Right kidney (tissue), 1 donor: ENCODE measurements at regions not wholly inside any gene's neighbourhood (a gene's known extent, or its start where the extent isn't known, plus 50 kb on each side); places are given as distances from the start of the nearest gene placed in this dataset.
"Not testable (repeated sequence)": the region's sequence is repeated elsewhere in the genome, so short reads cannot be mapped to it uniquely, and the experiment has no call there.

Source experiments
- DNase-seq: peaks from one replicate; pipeline ENCODE4 v3.0.0-alpha.2; 2016

DNA sequence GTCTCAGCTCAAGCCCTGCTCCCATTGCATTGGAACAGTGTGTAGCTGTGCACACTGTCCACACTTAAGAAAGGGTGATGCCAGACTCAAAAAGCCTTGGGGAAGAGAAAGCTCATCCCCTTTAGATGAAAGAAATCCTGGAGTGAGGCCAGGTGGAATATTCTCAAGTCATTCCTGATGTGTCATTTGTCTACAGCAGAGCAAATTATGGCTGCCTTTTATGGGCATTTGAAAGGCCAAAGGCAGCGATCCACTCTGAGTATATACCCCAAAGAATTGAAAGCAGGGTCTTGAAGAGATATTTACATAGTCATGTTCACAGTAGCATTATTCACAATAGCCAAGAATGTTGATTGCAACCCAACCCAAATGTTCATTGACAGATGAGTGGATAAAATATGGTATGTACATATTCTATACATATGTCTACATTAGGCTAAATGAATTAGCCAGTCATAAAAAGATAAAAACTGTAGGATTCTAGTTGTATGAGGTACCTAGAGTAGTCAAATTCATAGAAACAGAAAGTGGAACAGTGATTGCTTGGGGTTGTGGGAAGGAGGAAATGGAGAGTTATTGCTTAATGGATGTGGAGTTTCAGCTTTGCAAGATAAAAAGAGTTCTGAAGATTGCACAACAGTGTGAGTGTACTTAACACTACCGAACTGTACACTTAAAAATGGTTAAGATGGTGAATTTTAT is 214.9 kb downstream of the KCNRG start:
- DNase-seq = no peak

- DNase-seq = no peak
These were observed 215.4 kb downstream of the KCNRG start for GRCh38 chr13:50230662-50230978.

DNA sequence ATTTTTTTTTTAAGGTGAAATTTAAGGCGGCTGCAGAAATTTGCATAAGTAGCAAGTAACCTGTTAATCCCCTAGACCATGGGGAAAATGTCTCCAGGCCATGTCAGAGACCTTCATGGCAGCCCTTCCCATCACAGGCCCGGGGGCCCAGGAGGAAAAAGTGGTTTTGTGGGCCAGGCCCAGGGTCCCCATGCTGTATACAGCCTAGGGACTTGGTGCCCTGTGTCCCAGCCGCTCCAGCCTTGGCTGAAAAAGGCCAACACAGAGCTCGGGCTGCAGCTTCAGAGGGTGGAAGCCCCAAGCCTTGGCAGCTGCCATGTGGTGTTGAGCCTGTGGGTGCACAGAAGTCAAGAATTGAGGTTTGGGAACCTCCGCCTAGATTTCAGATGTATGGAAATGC is 218.3 kb downstream of the KCNRG start:
- not testable (repeated sequence) for DNase-seq

DNA sequence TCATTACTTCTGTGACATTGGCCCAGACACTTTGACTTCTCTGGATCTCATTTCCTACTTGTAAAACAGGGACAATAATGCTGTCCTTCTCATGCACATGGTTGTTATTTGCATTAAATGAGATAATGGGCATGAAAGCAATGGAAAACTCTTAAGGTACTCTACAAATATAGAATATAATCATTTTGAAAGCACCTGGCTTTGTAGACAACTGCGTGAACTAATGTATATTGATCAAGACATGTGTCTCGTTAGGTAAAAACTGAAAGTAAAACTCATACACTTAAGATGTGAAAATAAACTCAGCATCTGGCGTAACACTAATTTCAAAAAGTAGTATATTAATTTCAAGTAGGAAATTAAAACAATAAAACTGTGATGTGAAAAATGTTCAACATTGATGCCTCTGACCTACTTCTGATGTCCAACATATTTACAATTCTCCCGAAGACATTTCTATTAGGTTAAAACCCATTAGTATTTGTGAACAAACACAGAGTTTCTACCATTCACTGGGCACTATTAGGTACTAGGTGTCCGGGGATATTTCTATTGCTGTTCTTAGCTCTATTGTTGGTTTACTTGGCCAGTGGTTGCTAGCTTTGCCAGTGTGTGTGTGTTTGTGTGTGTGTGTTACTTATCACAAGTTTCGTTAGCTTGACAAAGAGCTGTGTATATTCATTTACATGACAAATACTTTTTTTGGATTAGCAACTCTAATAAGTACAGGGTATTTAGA is 220.5 kb downstream of the KCNRG start:
- DNase-seq = no peak

DNA sequence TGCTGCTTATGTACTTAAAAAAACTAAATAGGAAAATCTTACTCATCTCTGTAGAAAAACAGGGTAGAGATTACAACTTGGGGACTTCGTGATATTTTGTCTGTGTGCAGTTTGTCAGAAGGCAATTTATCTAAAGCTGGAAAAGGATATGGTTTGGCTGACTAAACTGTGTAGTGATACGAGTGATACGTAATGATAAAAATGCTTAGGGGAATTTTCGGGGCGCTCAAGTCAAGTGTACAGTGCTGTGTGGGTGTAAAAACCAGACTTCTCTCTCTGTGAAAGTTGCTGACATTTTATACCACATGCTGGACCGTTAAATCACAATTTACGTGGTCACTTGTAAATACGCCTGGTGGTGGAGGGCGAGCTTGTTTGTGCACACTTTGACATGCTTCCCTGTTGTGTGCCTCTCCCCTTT is 221.7 kb downstream of the KCNRG start:
- DNase-seq = no peak

GRCh38 chr13:50238922-50239321 is 223.7 kb downstream of the KCNRG start:
- DNase-seq = no peak

DNA sequence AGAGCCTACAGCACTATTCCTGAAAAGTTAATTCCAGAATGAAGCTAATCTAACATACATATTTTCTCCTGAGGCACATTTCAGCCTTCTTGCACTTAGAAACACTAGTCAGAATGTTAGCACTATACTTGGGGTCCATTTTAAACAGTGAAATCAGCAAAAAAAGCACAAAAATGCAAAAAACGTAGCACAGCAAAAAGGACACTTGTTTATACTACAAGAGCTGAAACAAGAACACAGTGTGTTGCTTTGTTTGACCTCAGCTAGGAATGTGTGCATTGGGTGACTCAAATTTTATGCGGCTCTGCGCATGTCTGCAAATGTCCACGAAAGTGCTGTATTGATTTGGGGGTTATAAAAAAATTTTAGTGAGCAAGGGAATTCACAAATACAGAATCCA is 226.2 kb downstream of the KCNRG start:
- no peak for DNase-seq

- no peak for DNase-seq
These were observed 228.7 kb downstream of the KCNRG start for GRCh38 chr13:50243931-50244330.

- DNase-seq = no peak
These were observed 229.1 kb downstream of the KCNRG start for GRCh38 chr13:50244355-50244712.

- no peak for DNase-seq
These were observed 229.7 kb downstream of the KCNRG start for GRCh38 chr13:50244713-50245574.

GRCh38 chr13:50247223-50247622 is 232.0 kb downstream of the KCNRG start:
- no peak for DNase-seq

- DNase-seq = no peak
These were observed 233.4 kb downstream of the KCNRG start for GRCh38 chr13:50248516-50249143.

DNA sequence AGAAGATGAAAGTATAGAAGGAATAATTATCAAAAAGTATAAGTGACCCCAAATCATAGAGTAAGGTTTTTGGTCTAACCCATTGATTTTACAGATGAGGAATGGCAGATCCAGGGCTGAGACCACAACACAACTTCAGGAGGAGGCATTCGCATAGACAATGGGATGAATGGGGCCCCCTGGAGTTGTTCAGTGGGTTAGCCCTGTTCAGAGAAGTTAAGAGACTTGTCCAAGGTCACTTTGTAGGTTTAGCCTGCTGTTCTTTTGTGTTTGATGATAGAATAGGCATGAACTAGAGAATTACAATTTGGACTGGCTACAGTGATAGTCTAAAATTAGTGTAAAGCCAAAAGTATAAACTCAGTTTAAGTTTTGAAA is 233.9 kb downstream of the KCNRG start:
- no peak for DNase-seq

DNA sequence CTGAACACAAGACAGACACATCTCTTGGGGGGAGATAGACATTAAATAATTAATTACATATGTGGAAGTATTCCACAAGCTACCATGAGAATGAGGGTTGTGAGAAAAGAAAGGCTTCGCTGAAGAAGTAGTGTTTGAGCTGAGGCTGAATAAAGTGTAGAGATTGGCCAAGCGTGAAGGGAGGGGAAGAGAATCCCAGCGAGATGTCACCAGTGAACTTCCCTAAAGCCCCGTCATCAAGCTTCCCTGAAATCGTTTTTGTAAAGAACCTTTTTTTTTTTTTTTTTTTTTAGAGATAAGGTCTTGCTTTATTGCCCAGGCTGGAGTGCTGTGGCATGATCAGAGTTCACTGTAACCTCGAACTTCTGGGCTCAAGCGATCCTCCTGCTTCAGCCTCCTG is 235.2 kb downstream of the KCNRG start:
- no peak for DNase-seq

DNA sequence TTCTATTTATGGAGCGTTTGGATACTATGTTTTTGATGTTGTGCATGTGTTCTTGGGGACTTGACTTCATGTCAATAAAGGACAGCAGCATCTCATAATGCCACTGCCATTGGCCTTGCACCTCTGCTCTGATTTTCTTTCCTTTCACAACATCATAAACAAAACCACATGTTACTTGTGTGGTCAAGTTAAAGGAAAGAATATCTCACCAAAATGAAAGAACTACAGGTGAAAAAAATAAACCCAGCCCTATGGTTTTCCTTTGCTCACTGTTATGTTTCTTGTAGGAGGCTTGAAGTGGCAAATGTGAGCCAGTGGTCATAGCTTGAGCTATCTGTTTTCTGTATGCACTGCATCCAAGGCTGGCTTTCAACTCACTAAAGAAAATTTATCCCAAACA is 240.4 kb downstream of the KCNRG start:
- no peak for DNase-seq

- not testable (repeated sequence) for DNase-seq
These were observed 241.5 kb downstream of the KCNRG start for GRCh38 chr13:50256536-50257321.

DNA sequence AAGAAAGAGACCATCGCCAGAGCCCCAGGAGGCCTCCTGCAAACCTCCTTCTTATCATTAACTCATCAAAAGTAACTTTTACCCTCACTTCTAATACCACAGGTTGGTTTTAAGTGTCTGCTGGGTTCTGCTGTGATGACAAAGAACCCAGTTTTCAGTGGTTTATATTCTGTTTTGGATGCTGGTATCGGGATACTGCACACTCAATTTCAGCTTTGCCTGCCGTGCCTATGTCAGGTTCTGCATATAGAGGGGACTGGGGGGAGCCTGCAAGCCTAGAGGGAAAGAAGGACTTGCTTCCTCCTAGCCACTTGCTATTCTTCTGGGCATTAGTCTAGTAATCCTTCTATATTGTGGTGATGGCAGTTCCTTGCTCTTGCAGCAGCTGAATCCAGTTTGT is 242.4 kb downstream of the KCNRG start:
- no peak for DNase-seq

- DNase-seq = no peak
These were observed 246.1 kb downstream of the KCNRG start for GRCh38 chr13:50261130-50261901.

DNA sequence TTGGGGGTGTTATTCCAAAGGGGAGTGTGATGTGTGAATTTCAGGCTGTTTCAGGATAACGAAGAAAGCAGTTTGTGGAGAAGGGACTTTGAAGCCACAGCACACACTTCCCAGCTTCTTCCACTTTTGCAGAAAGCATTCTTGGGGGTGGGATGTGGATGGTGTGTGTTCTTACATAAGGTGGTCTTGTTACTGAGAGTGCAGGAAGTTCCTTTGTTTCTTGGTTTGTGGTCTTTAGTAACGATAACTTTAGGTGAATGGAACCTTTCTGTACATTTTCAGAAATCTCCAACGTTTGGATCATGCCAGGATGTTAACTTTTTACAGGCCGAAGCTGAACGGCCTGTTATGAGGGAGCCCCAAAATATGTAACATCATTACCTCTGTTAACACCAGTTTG is 251.8 kb downstream of the KCNRG start:
- DNase-seq = no peak

DNA sequence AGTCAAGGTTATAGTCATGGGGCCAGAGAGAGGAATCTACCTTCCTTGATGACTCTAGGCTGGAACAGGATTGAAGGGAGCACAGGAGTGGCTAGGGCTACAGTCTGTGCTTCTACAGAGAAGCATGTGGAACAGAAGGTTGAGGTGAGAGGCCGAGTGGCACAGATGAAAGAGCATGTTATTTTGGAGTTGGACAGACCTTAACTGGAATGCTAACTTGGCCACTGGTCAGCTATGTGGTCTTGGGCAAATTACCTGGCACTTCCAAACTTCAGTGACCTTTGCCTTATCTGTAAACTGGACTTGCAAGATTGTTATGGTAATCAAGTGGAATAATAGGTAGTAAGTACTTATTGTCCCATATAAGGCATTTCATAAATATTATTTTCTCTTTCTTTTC is 252.7 kb downstream of the KCNRG start:
- DNase-seq = no peak

GRCh38 chr13:50268500-50268899 is 253.3 kb downstream of the KCNRG start:
- no peak for DNase-seq
